ENCODE measurements at regions not wholly inside any gene's neighbourhood (a gene's known extent, or its start where the extent isn't known, plus 50 kb on each side); places are given as distances from the start of the nearest gene placed in this dataset.

DNA sequence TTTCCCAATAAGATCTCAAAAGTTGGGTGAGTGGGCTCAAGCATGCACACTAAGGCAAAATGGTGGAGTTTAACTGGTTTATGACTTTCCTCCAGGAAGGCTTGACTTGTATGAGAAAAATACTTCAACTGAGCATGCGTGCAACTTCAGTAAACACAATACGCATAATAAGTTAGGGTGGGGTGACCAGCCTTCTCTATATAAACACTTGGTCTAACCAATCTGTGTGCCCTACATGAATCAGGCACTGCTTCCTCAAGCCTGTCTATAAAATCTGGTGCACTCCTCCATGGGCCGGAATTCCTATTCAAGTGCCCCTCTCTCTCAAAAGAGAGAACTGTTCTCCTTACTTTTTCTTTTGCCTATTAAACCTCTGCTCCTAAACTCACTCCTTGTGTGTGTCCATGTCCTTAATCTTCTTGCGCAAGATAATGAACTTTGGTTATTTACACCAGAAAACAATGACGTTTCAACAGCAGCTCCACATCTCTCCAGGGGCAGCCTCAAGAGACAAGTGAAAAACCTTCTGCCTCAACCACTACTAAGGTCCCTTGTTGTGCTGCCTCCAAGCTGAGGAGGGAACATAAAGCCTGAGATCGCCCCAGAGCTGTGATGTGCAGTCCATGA lies 352.6 kb downstream of the CAAP1 start:
- no peak for DNase-seq
- Histone ChIP-seq H3K4me3 (ENCODE audit: low read depth, low read length) (no peak overlapping the region), H3K36me3 (replicated peaks) (no peaks in the 10 kb centered on the region), H3K27me3 (replicated peaks) (no peaks in the 10 kb centered on the region), H3K27ac (no peak overlapping the region)
- TF ChIP-seq, protein P1, sequence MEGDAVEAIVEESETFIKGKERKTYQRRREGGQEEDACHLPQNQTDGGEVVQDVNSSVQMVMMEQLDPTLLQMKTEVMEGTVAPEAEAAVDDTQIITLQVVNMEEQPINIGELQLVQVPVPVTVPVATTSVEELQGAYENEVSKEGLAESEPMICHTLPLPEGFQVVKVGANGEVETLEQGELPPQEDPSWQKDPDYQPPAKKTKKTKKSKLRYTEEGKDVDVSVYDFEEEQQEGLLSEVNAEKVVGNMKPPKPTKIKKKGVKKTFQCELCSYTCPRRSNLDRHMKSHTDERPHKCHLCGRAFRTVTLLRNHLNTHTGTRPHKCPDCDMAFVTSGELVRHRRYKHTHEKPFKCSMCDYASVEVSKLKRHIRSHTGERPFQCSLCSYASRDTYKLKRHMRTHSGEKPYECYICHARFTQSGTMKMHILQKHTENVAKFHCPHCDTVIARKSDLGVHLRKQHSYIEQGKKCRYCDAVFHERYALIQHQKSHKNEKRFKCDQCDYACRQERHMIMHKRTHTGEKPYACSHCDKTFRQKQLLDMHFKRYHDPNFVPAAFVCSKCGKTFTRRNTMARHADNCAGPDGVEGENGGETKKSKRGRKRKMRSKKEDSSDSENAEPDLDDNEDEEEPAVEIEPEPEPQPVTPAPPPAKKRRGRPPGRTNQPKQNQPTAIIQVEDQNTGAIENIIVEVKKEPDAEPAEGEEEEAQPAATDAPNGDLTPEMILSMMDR (IDR thresholded peaks at IDR 0.05; ENCODE audit: low read depth, low read length, missing control alignments), result no peak
- in situ Hi-C loops (cut with HindIII; ENCODE audit: low pct_ligation_motif_present, low sequenced_read_pairs), result no loop called here

- Histone ChIP-seq H3K27ac (no peak overlapping the region), H3K36me3 (replicated peaks) (no peaks in the 10 kb centered on the region), H3K4me3 (ENCODE audit: low read depth, low read length) (no peak overlapping the region), H3K27me3 (replicated peaks) (no peaks in the 10 kb centered on the region)
- in situ Hi-C loops (cut with HindIII; ENCODE audit: low pct_ligation_motif_present, low sequenced_read_pairs), result no loop called here
- no peak for DNase-seq
- TF ChIP-seq, protein P1 (IDR thresholded peaks at IDR 0.05; ENCODE audit: low read depth, low read length, missing control alignments), result no peak
Observed at GRCh38 chr9:26537211-26537610, 355.4 kb downstream of the CAAP1 start.

DNA sequence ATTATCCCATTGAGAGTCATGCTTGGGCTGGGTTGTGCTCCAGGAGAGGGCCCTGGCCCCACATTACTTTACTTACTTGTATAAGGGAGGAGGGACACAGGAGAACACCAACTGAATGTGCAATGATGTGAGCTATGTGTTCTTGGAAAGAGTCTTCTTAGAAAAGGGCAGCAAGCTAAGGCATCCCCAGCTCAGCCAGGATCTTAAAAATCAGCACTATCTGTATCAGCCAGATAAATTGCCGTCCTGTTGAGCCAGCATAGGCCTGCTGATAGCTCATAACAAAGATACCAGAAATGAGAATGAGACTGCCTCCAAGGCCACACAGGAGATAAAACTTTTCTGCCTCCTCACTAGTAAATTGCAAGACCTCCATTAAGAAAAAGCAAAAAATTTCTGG lies 357.5 kb downstream of the CAAP1 start:
- DNase-seq, result no peak
- H3K27ac ChIP-seq, result no peak overlapping the region
- TF ChIP-seq, protein P1 (IDR thresholded peaks at IDR 0.05; ENCODE audit: low read depth, low read length, missing control alignments), result no peak
- H3K27me3 ChIP-seq (replicated peaks), result no peaks in the 10 kb centered on the region
- in situ Hi-C loops (cut with HindIII; ENCODE audit: low pct_ligation_motif_present, low sequenced_read_pairs), result no loop called here
- no peaks in the 10 kb centered on the region for H3K36me3 ChIP-seq (replicated peaks)
- H3K4me3 ChIP-seq (ENCODE audit: low read depth, low read length), result no peak overlapping the region

DNA sequence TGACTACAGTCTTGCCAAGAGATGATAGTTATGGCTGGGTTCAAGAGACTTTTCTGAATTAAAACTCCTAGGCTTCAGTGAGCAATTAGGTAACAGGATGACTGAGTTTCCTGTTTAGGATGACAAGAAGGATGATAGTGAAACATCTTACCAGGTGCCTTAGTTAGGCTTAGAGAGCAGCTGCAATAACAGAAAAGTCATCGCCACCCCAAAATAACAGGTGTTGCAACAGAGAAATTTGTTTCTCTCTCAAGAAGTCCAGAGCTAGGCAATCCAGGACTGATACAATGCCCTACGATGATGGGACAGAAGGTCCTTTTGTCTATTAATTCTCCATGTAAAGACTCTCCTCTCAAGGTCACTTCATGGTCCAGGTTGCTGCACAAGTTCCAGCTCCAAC lies 361.8 kb downstream of the CAAP1 start:
- Histone ChIP-seq H3K4me3 (ENCODE audit: low read depth, low read length) (no peak overlapping the region), H3K36me3 (replicated peaks) (no peaks in the 10 kb centered on the region), H3K27me3 (replicated peaks) (no peaks in the 10 kb centered on the region), H3K27ac (no peak overlapping the region)
- in situ Hi-C loops (cut with HindIII; ENCODE audit: low pct_ligation_motif_present, low sequenced_read_pairs), result no loop called here
- DNase-seq, result no peak
- TF ChIP-seq, protein P1 (IDR thresholded peaks at IDR 0.05; ENCODE audit: low read depth, low read length, missing control alignments), result no peak

DNA sequence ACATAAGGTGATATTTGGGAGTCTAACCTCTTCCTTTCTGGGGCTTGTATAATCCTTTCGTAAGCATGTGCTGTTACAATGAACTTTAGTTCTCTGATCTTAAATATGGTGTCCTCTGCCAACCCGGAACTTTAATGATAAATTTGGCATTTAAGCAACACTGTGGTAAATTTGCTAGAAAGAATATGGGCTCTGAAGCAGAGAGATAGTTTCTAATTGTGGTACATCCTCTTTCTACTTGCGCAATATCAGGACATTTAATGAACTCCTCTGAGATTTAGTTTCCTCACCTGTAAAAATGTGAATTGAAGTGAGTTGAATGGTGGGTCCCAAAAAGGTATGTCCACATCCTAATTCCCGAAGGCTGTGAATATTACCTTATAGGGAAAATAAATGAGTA lies 364.7 kb downstream of the CAAP1 start:
- no peaks in the 10 kb centered on the region for H3K27me3 ChIP-seq (replicated peaks)
- no peak overlapping the region for H3K4me3 ChIP-seq (ENCODE audit: low read depth, low read length)
- H3K36me3 ChIP-seq (replicated peaks), result no peaks in the 10 kb centered on the region
- TF ChIP-seq, protein P1 (IDR thresholded peaks at IDR 0.05; ENCODE audit: low read depth, low read length, missing control alignments), result no peak
- DNase-seq, result no peak
- no peak overlapping the region for H3K27ac ChIP-seq
- in situ Hi-C loops (cut with HindIII; ENCODE audit: low pct_ligation_motif_present, low sequenced_read_pairs), result no loop called here

DNA sequence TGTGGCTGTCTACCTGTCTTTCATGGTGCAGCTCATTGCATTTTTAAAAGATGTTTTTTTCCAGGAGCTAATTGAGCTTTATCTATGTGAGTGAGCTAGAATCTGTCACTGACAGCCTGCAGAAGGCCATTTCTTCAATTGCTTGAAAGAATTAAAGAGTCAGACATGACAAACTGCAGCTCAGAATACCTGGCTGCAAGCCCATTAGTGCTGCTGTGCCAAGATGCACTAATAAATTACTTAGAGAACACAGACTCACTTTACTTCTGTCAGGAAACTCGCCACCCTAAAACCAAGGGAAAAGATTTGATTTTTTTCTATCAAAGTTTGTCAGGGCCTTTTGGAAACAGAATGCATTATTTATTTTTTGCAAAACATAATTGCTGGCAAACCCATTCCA lies 368.3 kb downstream of the CAAP1 start:
- no peaks in the 10 kb centered on the region for H3K36me3 ChIP-seq (replicated peaks)
- no peaks in the 10 kb centered on the region for H3K27me3 ChIP-seq (replicated peaks)
- DNase-seq, result no peak
- in situ Hi-C loops (cut with HindIII; ENCODE audit: low pct_ligation_motif_present, low sequenced_read_pairs), result no loop called here
- TF ChIP-seq, protein P1 (IDR thresholded peaks at IDR 0.05; ENCODE audit: low read depth, low read length, missing control alignments), result no peak
- H3K4me3 ChIP-seq (ENCODE audit: low read depth, low read length), result no peak overlapping the region
- no peak overlapping the region for H3K27ac ChIP-seq

Data from brain microvascular endothelial cell (primary cell).